ENCODE measurements at regions not wholly inside any gene's neighbourhood (a gene's known extent, or its start where the extent isn't known, plus 50 kb on each side); places are given as distances from the start of the nearest gene placed in this dataset.

DNA sequence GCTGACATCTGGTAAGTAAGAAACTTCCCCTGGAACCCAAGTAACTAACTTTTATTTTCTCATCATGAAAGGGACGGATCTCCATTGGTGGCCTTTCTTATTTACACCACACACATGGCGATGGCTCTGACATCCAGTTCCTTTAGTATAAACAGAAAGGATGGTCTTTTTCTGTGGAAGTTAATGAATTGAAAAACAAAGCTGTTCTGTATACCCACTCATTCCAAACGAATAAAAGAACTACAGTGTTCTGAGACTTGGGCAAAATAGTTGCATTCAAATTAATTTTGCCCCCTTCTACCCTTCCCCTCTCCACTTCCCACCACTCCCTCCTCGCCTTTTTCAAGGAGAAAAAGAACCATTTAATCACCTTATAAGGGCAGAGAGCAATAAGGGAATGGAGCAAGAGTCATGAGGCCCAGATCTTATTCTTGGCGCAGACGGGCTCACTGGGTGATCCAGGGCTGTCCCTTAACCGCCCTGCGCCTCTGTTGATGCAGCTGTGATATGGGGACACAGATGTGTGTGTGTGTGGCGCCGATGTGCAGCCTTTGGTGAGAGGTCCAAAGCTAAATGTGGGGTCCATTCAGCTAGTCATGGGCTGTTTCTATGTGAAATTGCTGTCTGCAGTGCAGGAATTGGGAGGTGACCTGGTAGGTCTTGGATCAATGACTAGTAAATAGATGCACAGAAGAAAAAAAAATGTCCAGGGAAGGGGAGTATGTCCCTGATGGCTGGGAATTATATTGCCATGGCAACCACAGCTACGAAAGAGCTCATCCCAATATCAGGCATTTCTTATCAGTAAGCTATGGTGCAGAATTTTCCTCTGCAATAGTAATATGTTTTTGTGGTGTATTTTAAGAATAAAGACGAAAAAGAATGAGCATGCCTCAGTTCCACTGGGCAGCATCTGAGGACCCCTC lies 141.5 kb upstream of the ERCC6L2 start:
- peak in 2 of 3 donors; percentile 72 to 73 for DNase-seq
- TF ChIP-seq, protein P1, sequence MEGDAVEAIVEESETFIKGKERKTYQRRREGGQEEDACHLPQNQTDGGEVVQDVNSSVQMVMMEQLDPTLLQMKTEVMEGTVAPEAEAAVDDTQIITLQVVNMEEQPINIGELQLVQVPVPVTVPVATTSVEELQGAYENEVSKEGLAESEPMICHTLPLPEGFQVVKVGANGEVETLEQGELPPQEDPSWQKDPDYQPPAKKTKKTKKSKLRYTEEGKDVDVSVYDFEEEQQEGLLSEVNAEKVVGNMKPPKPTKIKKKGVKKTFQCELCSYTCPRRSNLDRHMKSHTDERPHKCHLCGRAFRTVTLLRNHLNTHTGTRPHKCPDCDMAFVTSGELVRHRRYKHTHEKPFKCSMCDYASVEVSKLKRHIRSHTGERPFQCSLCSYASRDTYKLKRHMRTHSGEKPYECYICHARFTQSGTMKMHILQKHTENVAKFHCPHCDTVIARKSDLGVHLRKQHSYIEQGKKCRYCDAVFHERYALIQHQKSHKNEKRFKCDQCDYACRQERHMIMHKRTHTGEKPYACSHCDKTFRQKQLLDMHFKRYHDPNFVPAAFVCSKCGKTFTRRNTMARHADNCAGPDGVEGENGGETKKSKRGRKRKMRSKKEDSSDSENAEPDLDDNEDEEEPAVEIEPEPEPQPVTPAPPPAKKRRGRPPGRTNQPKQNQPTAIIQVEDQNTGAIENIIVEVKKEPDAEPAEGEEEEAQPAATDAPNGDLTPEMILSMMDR (IDR thresholded peaks at IDR 0.05; ENCODE audit: control extremely low read depth, extremely low read depth): no peak
- H3K36me3 ChIP-seq (ENCODE audit: control insufficient read depth in 4 of 4, insufficient read depth in 4 of 4, low read length in 4 of 4): no peaks in the 10 kb centered on the region

DNA sequence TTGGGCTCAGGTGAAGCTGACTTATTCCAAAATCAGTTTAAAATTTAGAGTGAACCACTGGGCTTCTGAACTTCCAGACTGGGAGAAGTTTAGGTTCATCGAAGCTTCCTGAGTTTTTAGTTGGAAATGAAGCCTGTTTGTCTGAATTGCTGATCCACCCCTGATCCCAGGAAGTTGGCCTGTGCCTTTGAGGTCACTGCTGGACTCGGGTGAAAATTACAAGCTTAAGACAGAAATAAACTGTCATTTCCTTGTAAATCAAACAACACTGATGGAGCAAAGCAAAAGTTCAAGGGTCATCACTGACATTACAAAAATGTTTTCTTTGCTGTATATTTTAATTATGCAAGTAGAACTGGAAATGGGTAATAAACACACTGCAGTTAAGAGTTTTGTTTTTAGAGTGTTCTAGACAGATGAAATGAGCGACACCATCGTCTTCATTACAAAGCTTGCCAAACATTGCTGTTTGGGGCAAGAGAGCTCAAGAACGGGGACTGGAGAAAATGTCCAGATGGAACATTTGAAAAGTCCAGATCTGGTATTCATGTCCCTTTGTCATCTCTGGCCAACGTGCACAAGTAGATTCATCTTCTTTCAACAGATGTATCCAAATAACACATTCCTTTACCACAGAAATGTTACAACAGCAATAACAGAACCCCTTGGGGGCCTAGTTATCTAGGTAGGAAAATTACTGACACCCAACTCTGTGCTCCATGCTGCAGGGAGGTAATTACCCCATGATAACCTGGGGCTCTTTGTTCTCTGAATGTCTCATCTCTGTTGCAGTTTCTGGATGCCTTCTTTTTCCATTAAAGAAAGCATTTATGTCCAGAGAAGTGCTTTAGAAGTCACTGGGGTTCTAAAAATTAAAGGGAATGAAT lies 142.4 kb upstream of the ERCC6L2 start:
- ATAC-seq (ENCODE audit: insufficient read depth, low FRiP score): no peak
- Histone ChIP-seq H3K9me3 (ENCODE audit: control insufficient read depth in 4 of 4, insufficient read depth in 3 of 4, low read length in 3 of 4) (no peaks in the 10 kb centered on the region), H3K27me3 (ENCODE audit: control insufficient read depth in 3 of 3, insufficient read depth in 3 of 3, low read length in 2 of 3) (no peaks in the 10 kb centered on the region), H3K27ac (ENCODE audit: low read depth in 1 of 2, low read length in 1 of 2) (no peak overlapping the region), H3K9ac (ENCODE audit: insufficient read depth in 1 of 2, low read length in 2 of 2) (no peak overlapping the region), H3K4me3 (no peak overlapping the region), H3K36me3 (ENCODE audit: control insufficient read depth in 4 of 4, insufficient read depth in 4 of 4, low read length in 4 of 4) (no peaks in the 10 kb centered on the region), H3K4me1 (ENCODE audit: control insufficient read depth in 5 of 5, insufficient read depth in 5 of 5, low read length in 5 of 5) (peaks cover 0 to 39% (median 0%) of the 10 kb centered on the region in 5 donors)
- WGBS, 2 donors: 64 to 76% methylated on average over 6 of the region's 6 CpGs
- peak; percentile 58 to 92 (median 90) for DNase-seq
- TF ChIP-seq, protein P1 (IDR thresholded peaks at IDR 0.05; ENCODE audit: control extremely low read depth, extremely low read depth): no peak

More for the DNA sequence above, 141.5 kb upstream of the ERCC6L2 start:
- ATAC-seq (ENCODE audit: insufficient read depth, low FRiP score): no peak
- 81 to 86% methylated on average over 12 of the region's 12 CpGs for WGBS, 2 donors
- Histone ChIP-seq H3K4me1 (ENCODE audit: control insufficient read depth in 5 of 5, insufficient read depth in 5 of 5, low read length in 5 of 5) (peaks cover 0 to 43% (median 0%) of the 10 kb centered on the region in 5 donors), H3K9ac (ENCODE audit: insufficient read depth in 1 of 2, low read length in 2 of 2) (no peak overlapping the region), H3K9me3 (ENCODE audit: control insufficient read depth in 4 of 4, insufficient read depth in 3 of 4, low read length in 3 of 4) (no peaks in the 10 kb centered on the region), H3K27me3 (ENCODE audit: control insufficient read depth in 3 of 3, insufficient read depth in 3 of 3, low read length in 2 of 3) (no peaks in the 10 kb centered on the region), H3K4me3 (no peak overlapping the region), H3K27ac (ENCODE audit: low read depth in 1 of 2, low read length in 1 of 2) (peak overlapping the region in 1 of 2 donors; percentile 0)

DNA sequence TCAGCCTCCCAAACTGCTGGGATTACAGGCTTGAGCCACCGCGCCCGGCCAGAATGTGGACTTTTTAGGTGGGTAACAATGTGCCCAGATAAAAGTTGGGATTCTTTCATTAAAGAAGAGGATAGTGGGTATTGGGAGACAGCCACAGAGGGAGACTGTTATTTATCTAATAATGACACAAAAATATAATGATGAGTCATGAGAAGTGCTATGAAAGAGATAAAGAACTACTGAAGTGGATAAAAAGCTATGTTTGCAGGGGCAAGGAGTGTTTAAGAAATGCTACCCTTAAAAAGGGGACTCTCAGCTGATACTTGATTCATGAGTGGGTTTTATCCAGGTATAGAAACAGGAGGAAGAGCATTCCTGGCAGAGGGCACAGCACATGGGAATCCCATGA lies 143.6 kb upstream of the ERCC6L2 start:
- no peak overlapping the region for H3K27ac ChIP-seq (ENCODE audit: low read depth in 1 of 2, low read length in 1 of 2)
- DNase-seq (no peak), ATAC-seq (ENCODE audit: insufficient read depth, low FRiP score) (no peak)
- H3K9me3 ChIP-seq (ENCODE audit: control insufficient read depth in 4 of 4, insufficient read depth in 3 of 4, low read length in 3 of 4): no peaks in the 10 kb centered on the region
- peaks cover 0 to 39% (median 0%) of the 10 kb centered on the region in 5 donors for H3K4me1 ChIP-seq (ENCODE audit: control insufficient read depth in 5 of 5, insufficient read depth in 5 of 5, low read length in 5 of 5)
- 79 to 82% methylated on average over 3 of the region's 3 CpGs for WGBS, 2 donors
- no peaks in the 10 kb centered on the region for H3K36me3 ChIP-seq (ENCODE audit: control insufficient read depth in 4 of 4, insufficient read depth in 4 of 4, low read length in 4 of 4)
- no peak overlapping the region for H3K4me3 ChIP-seq
- TF ChIP-seq, protein P1 (IDR thresholded peaks at IDR 0.05; ENCODE audit: control extremely low read depth, extremely low read depth): no peak
- H3K27me3 ChIP-seq (ENCODE audit: control insufficient read depth in 3 of 3, insufficient read depth in 3 of 3, low read length in 2 of 3): no peaks in the 10 kb centered on the region
- H3K9ac ChIP-seq (ENCODE audit: insufficient read depth in 1 of 2, low read length in 2 of 2): no peak overlapping the region
